GM18499 (cell line): ENCODE measurements at regions not wholly inside any gene's neighbourhood (a gene's known extent, or its start where the extent isn't known, plus 50 kb on each side); places are given as distances from the start of the nearest gene placed in this dataset.

Experiments used
- ATAC-seq: cut with Tn5 transposase; IDR thresholded peaks from one replicate; pipeline ENCODE4 v1.9.1; 2021; ENCODE audit warnings: moderate number of reproducible peaks; ENCODE audit not compliant: insufficient read depth, unreplicated experiment

DNA sequence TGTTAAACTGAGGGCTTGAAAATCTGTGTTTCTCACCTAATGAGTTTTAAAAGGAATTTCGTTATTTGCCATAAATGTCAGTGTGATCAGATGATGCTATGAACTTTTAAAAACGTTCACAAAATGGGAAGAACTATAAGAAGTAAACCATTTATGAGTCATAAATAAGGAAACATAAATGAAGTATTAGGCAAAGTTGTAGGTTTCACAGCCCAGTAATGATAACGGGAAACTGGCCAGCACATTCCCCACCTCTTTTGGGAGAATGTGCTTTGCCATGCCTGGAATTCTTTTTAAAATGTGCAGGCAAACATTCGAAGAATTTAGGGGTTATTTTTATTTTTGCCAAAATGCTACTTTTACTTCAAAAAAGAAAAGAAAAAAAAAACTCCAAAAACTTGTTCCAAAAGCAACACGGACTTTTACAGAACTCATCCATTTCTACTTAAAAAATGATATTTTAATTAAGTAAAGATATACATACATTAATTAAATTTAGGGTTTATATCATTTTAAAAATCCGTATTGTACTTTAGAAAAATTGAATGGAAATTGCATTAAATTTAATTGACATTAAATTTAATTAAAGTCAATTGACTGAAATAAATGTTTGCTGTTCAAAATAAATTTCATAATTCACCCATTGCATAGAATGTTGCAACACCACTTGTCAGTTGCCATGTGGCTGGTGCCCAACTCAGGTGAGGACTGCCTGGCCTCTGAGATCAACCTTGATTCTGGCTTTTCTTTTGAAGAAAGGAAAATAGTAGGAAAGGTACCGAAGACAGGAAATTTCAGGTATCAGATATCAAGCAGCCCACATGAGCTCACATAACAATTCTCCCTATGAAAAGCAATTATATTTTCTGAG, 1198.5 kb downstream of the EFNB2 start:
- no peak for ATAC-seq

- ATAC-seq = no peak
Observed at GRCh38 chr13:105334211-105334610, 1201.3 kb downstream of the EFNB2 start.

- ATAC-seq = no peak
Observed at GRCh38 chr13:105333416-105333815, 1202.0 kb downstream of the EFNB2 start.

DNA sequence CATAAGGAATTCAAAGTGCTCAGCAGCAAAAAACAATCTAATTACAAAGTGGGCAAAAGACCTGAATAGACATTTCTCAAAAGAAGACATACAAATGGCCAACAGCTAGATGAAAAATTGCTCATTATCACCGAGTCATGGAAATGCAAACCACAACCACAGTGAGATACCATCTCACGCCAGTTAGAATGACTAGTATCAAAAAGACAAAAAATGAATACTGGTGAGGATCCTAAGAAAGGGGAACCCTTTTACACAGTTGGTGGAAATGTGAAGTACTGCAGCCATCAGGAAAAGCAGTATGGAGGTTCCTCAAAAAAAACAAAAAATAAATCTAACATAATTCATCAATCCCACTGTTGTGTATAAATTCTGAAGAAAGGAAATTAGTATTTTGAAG, 1206.1 kb downstream of the EFNB2 start:
- ATAC-seq = no peak

GRCh38 chr13:105328212-105328611, 1207.2 kb downstream of the EFNB2 start:
- no peak for ATAC-seq

GRCh38 chr13:105327581-105328126, 1207.8 kb downstream of the EFNB2 start:
- ATAC-seq = no peak

DNA sequence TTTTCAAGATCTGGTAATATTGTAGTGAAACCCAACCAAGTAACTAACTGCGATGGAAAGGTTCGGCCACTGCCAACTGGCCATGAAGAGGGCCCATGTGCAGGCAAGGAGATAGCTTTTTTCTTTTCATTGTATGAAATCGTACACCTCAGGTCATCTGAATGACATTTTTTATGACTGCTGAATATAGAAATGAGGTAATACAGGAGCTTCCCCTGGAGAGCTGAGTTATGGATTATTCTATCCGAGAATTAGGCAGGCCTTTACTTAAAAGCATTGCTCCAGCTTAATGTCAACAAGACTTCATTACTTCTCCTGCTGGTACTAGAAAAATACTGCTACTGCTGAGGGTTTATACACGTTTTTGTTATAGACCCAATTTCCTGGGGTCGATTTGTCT, 1215.6 kb downstream of the EFNB2 start:
- no peak for ATAC-seq

GRCh38 chr13:105316731-105317130, 1218.7 kb downstream of the EFNB2 start:
- ATAC-seq = no peak

DNA sequence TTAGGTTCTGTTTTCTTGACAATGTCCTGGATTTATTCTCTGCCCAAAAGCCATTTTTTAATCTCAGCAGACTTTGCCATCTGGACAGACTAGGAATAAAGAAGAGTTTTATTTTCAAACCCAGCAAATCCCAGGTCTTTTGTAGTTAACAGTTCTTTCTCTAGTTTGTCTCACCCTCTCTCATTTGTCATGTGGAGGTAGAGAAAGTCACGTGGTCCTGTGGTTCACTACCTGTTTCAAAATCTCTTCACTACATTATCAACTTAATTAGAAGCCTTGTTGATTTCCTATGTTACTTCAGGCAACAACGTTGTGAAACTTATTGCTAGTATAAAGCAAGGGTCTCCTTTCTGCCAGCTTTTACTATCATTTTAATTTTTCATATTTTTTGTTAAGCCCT, 1222.6 kb downstream of the EFNB2 start:
- no peak for ATAC-seq

- ATAC-seq = no peak
Observed at GRCh38 chr13:105311094-105311493, 1224.4 kb downstream of the EFNB2 start.

- no peak for ATAC-seq
Observed at GRCh38 chr13:105307776-105308175, 1227.7 kb downstream of the EFNB2 start.

GRCh38 chr13:105297839-105298238, 1237.6 kb downstream of the EFNB2 start:
- ATAC-seq = no peak

GRCh38 chr13:105291987-105292386, 1243.5 kb downstream of the EFNB2 start:
- ATAC-seq = no peak

DNA sequence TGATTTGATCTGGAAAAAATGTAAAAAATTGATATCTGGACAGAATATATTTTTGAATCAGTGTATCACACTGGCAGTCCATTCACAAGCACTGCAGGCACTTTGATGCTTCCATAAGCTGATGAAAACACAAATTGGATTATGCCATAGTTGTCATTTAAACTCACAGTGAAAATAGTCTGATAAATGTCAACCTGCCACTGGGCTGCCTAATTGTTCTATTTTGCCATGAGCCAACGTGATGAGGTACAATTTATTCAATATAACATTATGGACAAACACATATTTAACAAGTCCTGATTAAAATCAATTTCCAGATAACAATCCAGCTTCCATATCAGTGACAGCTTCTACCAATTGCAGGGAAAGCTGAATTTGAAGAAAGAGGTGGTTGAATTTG, 1244.9 kb downstream of the EFNB2 start:
- no peak for ATAC-seq

DNA sequence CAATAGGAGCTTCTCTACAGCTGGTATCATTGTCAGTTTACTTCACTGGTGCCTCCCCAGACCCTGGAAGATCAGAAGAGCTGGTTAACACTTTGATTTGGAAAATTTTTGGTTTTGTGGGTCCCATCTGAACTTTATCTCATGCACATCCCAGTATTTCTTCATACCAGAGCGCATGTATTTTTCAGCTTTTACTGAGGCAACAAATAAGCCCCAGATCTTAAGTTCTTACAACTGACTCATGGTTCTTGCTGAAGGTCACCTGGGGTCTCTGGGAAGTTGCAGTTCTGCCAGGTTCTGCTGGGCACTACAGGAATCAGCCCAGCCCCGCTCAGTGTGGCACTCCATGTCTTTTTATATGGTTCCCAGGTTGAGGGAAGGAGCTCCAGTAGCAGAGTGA, 1249.9 kb downstream of the EFNB2 start:
- no peak for ATAC-seq

GRCh38 chr13:105282406-105283285, 1252.8 kb downstream of the EFNB2 start:
- ATAC-seq = no peak

DNA sequence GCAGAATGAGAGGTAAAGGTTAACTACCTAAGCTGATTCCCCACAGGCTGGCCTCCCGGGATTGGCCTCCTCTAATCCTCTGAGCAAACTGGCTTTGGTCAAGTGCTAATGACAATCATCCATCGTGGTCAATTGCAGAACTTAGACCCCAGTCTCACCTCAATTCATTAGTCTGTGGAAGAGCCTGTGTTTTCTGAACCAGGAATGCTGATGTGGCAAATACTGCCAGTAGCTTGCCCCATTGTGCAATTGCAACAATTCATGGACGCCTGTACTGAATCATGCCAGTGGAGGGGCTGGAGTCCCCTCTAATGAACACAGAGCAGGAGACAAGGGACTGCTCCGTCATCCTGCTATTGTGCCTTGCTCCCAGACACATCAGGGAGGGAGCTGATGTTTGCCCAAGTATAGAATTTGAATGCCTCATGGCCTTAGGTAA, 1256.5 kb downstream of the EFNB2 start:
- ATAC-seq = no peak

DNA sequence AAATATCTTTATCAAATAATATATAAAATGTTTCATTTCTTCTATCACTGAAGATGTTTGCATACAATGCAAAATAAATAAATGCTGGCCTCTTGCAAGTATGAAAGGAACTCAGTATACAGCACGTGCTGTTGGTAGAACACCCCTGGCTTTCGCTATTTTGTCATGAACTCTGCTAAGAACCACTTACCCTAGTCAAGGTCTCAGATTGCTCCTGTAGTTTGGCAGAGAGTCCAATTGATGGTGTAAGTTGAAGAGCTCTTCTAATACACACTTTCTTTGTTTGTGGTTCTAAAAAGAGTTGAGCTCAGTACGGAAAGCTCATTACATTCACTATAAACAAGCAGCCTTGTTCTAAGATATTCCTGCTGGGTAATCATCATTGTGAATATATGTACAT, 1258.9 kb downstream of the EFNB2 start:
- ATAC-seq = no peak

DNA sequence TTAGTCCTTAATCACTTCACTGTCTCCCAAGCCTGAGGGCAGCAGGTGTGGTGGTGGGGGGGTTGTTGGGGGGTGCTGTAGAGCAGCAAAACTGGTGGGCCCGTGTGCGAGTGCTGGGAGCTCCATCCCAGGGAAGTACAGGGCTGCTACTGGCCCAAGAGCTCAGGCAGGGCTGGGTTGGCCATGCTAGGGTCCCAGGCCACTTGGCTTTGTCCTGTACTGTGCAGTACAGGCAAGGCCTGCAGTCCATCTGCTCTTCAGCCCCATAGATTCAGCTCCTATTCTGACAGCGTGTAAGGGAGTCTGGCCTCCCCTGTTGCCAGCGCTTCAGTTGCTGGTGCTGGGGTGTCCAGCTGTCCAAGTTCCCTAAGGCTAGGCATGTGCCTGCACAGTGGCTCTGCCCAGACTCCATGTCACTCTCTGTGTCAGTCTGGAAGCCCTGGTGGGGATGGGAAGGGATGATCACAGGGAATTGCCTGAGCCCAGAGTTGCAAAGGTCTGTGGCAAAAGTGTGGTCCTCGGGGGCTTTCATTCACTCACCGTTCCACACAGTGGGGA, 1261.7 kb downstream of the EFNB2 start:
- no peak for ATAC-seq
